Pons (tissue), 1 donor: ENCODE measurements at regions not wholly inside any gene's neighbourhood (a gene's known extent, or its start where the extent isn't known, plus 50 kb on each side); places are given as distances from the start of the nearest gene placed in this dataset.
"Not testable (repeated sequence)": the region's sequence is repeated elsewhere in the genome, so short reads cannot be mapped to it uniquely, and the experiment has no call there.

Experiments used
- DNase-seq: peaks from one replicate; pipeline ENCODE4 v3.0.0-alpha.2; 2016; ENCODE audit warnings: low spot score

DNA sequence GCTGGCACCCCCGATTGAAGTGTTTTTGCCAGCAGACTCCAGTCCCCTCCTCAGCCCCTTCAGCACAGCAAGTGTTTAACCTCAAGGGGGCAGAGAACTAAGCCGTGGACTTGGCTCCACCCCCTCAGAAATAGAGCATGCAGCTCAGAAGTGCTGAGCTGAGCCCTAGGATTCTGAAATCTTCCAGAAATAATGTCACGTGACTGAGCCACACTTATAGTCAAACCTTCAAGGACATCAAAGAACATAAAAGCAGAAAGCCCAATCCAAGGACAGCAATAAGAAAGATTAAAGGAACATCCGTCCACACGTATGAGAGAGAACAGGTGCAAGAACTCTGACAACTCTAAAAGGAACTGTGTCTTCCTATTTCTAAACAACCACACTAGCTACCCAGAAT, 317.7 kb upstream of the LRFN5 start:
- DNase-seq, result no peak

- DNase-seq, result no peak
Measured at GRCh38 chr14:41285186-41285748, 321.4 kb upstream of the LRFN5 start.

DNA sequence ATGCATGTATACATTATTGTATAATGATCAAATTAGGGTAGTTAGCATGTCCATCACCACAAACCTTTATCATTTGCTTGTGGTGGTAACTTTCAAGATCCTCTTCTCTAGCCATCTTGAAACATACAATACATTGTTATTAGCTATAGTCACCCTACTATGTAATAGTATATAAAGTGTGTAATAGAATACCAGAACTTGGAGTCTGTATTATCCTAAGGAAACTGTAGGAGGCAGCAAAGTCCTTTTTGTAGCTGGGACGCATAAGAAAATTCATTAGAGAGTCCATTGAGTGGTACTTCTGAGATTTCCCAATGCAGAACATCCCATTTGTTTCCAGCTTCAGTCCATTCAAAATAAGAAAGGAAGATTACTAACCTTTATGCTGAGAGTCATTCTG, 325.9 kb upstream of the LRFN5 start:
- peak; percentile 16 for DNase-seq

- DNase-seq, result no peak
Measured at GRCh38 chr14:41277450-41277849, 329.2 kb upstream of the LRFN5 start.

- no peak for DNase-seq
Measured at GRCh38 chr14:41257476-41257875, 349.2 kb upstream of the LRFN5 start.

- no peak for DNase-seq
Measured at GRCh38 chr14:41235466-41235865, 371.2 kb upstream of the LRFN5 start.

DNA sequence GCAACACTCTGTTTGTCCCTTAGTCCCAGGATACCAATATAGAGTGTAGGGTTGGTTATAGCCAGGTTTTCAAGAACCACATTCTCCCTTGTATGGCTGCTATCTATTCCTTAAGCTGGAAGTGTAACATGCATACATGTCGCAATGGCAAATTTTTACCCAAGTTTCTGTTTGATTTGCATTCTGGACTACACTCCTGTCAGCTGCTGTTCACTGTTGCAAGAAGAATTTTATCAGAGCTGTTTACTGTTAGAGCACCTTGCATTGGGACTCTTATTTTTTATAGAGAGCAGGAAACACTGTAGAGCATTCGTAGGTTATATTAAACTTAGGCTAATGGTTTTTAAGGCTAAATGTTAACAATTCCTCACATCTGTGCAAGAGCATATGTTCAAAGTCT, 376.0 kb upstream of the LRFN5 start:
- no peak for DNase-seq

DNA sequence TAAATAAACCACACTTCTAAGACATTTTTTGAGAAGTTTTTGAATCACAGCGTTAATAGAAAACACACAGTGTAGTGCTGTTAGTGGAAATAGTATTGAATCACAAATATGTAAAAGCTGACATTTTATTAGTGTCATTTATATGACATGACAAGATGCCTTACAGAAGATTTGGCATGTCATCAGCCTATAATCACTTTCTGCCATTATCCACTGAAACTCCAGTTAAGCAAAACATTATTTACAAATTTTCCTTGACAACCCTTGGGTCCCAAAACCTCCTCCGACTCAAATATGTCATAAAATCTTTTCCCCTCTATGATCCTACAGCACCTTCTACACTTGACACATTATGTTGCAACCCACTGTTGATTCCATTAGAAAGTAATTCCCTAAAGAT, 376.9 kb upstream of the LRFN5 start:
- no peak for DNase-seq

DNA sequence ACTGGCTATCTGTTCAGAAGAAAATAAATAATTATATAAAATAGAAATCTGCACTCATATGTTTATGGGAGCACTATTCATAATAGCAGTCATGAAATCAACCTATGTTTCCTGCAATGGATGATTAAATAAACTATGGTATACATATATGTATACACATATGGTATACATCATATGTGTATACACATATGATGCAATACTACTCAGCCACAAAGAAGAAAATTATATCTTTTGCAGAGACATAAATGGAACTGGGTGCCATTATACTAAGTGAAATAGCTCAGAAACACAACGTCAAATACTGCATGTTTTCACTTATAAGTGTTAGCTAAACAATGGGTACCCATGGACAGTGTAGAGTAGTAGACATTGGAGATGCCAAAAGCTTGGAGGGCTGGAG, 381.2 kb upstream of the LRFN5 start:
- DNase-seq, result no peak

DNA sequence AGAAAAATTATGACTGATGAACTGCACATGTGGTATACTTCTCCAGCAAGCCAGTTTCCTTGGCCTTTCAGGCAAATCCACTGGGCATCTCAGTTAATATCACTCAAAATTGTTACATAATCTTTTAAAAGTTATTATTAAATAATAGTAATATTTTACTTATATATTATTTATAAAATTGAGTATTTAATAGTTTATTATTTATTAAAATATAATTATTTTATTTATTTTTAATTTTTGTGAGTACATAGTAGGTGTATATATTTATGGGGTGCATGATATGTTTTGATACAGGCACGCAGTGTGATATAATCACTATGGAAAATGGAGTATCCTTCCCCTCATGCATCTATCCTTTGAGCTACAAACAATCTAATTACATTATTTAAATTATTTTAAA, 384.1 kb upstream of the LRFN5 start:
- DNase-seq, result no peak

GRCh38 chr14:41214978-41215377, 391.7 kb upstream of the LRFN5 start:
- not testable (repeated sequence) for DNase-seq

DNA sequence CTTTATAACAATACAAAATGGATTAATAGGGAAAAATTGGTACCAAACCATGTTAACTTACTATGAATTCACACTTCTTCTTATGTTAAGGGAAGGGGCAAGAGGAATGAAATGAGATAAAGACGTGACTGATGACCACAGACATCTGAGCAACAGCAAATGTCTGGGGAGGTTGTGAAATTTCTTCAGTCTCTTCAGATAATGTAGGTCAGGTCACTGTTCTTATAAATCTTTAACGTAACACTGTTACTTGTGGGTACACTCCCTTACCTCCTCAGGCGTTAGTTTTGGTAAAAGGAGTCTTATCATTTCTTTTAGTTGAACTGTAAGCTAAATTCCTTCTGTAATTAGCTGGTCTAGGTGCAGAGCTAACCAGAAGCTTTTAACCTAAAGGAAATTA, 405.0 kb upstream of the LRFN5 start:
- DNase-seq, result no peak

- no peak for DNase-seq
Measured at GRCh38 chr14:41187868-41188267, 418.8 kb upstream of the LRFN5 start.

GRCh38 chr14:41171045-41171444, 435.6 kb upstream of the LRFN5 start:
- DNase-seq, result no peak

DNA sequence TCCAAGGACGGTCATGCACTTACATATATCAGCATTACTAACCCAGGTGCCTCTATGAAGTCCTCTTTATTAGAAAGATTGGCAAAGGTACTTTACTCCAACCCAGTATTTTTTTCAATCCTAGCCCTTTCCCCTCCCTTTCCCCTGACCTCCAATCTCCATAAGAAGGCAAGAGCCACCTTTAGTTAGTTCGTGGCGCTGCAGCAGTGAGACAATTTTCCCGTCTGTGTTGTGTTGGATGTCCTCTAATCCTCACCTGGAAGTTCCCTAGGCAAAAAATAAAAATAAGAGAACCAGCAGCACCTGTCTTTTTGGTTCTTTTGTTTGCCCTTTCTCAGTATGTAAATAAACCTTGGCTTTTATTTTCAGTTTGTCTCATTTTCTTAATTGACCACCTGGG, 439.6 kb upstream of the LRFN5 start:
- no peak for DNase-seq

DNA sequence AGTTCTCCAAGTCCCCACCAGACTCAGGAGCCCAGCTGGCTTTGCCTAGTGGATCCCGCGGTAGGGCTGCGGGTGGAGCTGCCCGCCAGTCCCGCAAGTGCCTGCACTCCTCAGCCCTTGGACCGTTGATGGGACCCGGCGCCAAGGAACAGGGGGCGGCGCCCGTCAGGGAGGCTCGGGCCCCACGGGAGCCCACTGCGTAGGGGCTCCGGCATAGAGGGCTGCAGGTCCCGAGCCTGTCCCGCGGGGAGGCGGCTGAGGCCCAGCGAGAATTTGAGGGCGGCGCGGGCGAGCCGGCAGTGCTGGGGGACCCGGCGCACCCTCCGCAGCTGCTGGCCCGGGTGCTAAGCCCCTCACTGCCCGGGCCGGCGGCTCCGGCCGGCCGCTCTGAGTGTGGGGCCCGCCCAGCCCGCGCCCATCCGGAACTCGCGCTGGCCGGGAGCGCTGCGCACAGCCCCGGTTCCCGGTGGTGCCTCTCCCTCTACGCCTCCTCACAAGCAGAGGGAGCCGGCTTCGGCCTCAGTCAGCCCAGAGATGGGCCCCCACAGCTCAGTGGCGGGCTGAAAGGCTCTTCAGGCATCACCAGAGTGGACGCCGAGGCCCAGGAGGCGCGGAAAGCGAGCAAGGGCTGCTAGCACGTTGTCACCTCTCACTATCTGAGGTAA, 452.4 kb upstream of the LRFN5 start:
- DNase-seq, result no peak

GRCh38 chr14:41146391-41146790, 460.3 kb upstream of the LRFN5 start:
- DNase-seq, result no peak

GRCh38 chr14:41144370-41144769, 462.3 kb upstream of the LRFN5 start:
- no peak for DNase-seq

DNA sequence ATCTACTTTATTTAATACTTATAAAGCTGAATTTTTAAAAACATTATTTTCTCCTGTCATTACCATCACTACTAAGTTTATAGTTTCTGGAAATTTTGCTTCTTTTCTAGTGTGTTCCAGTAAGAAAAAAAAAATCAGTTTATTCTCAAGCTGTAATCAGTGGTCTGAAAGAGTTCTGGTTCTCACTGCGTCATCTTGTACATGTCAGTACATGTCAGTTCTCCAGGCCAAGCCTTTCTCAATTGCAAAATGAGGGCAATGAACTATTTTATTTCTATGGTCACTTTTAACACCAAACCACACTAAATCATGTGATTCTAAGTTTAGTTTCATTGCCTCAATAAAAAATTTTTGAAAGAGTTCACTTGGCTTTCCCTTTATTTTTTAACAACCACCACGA, 468.9 kb upstream of the LRFN5 start:
- no peak for DNase-seq

- DNase-seq, result no peak
Measured at GRCh38 chr14:41130274-41130673, 476.4 kb upstream of the LRFN5 start.

GRCh38 chr14:41120402-41120801, 486.3 kb upstream of the LRFN5 start:
- no peak for DNase-seq

- DNase-seq, result no peak
Measured at GRCh38 chr14:41096131-41096530, 510.5 kb upstream of the LRFN5 start.

- no peak for DNase-seq
Measured at GRCh38 chr14:41087056-41087455, 519.6 kb upstream of the LRFN5 start.

DNA sequence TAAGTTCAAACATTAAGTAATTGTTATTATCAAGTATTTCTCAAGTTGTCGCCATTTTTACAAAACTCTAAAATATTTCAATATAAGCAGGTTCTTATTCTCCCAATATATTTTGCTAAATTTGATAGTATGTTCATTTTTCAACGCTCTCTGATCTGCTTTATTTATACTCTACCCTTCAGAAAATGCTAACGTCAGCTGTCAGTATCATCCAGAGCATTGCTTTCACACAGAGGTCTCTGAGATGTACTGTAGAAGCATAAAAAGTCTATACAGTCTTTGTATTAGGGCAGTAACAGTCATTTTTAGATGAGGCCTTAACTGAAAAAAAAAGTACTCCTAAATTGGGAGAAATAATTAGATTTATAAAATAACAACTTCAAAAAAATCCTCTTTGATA, 533.1 kb upstream of the LRFN5 start:
- no peak for DNase-seq
